ENCODE measurements at regions not wholly inside any gene's neighbourhood (a gene's known extent, or its start where the extent isn't known, plus 50 kb on each side); places are given as distances from the start of the nearest gene placed in this dataset.

DNA sequence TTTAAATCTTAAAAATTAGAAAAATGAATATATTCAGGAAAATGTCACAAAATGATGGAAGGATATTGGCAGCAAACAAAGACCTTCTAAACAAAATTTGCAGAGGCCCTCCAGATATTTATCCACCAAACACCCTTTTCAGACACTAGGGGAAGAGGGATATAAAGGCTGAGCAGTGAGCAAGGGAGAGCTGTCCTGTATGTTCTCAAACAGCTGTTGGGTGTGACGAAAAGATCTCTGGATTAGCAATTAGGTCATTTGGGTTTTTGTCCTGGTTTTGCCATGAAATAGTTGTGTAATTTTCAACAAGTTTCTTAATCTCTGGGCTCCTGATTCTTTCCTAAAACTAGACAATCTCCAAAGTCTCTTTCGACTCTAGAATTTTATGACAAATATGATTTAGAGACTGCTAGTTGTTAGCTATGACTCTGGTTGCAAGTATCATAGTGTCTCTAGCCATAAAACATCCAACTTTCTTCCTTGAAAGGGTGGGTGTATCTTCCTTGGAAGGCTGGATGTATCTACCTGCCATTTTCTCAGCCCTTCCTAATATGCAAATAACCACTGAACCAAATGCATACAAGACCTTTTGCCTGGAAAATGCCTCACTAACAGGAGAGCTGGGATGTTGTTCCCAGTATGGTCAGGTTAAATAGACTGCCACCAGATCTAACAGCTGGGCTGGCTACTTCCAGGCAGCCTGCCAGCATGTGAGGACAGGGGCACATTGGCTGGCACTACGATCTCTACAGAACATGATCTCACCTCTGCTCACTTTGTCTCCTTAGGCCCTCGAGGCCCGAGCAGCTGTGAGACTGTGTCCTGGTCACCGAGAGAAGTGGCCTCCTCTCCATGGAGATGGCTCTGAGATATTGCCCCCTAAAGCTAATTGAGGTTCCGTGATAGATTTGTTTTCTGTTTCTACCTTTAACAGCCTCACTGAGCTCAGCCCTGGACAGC is 225.5 kb upstream of the JADE1 start (continued):
- TF ChIP-seq FOS (IDR thresholded peaks at IDR 0.05; ENCODE audit: low read depth, low read length) = no peak

DNA sequence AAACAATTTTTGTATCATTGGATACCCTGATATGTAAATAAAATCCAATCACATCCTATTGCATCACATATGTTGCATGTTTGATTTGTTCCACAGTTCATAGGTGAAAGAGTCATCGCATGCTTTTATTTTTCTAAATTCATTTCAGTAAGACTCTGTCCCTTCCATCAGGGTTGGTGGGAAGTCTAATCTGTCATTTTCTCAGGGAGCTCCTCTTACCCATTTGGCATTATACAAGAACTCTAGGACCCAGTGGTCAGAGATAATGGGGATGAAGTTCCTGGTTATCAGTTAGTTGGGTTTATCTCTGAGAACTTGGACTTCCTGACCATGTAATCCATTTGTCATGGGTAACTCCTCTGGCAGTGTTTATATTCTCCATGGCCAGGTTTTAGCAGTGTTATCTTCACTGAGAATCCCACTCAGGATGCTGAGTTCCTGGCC is 227.1 kb upstream of the JADE1 start:
- Histone ChIP-seq H3K4ac (ENCODE audit: low read depth, low read length) (no peak overlapping the region), H3K79me1 (ENCODE audit: low read depth in 1 of 2, low read length in 2 of 2) (no peaks in the 10 kb centered on the region), H3K36me3 (ENCODE audit: control insufficient read depth, insufficient read depth, low read length) (no peaks in the 10 kb centered on the region), H4K8ac (ENCODE audit: low read depth in 2 of 2, low read length in 2 of 2) (no peak overlapping the region), H3K27ac (ENCODE audit: insufficient read depth, low read length) (no peak overlapping the region), H3K4me3 (ENCODE audit: insufficient read depth, low read depth, low read length) (no peak overlapping the region), H3K27me3 (ENCODE audit: control insufficient read depth, insufficient read depth, low read length) (no peaks in the 10 kb centered on the region), H4K20me1 (ENCODE audit: insufficient read depth, low read length) (no peaks in the 10 kb centered on the region), H2BK120ac (ENCODE audit: low read depth, low read length) (no peak overlapping the region), H3K9me1 (ENCODE audit: insufficient read depth, low read length) (no peaks in the 10 kb centered on the region), H3K4me2 (ENCODE audit: low read depth, low read length) (no peak overlapping the region), H2AK5ac (ENCODE audit: low read depth, low read length) (no peak overlapping the region), H3K18ac (ENCODE audit: low read depth, low read length) (no peak overlapping the region), H2BK20ac (ENCODE audit: low read depth, low read length) (0 out of 2 replicates have a peak overlapping the region, but pooled peaks have one; percentile 9), H3K56ac (ENCODE audit: extremely low read depth, insufficient read depth, low read length) (no peak overlapping the region), H3K4me1 (ENCODE audit: control insufficient read depth, insufficient read depth, low read length) (no peaks in the 10 kb centered on the region), H2AK9ac (replicated peaks; ENCODE audit: low read depth, low read length, poor library complexity) (no peak overlapping the region), H3K23ac (ENCODE audit: low read depth, low read length) (no peak overlapping the region), H3K9ac (ENCODE audit: low read depth, low read length) (no peak overlapping the region), H4K91ac (ENCODE audit: insufficient read depth, low read depth, low read length) (0 out of 2 replicates have a peak overlapping the region, but pooled peaks have one; percentile 0), H2AFZ (replicated peaks; ENCODE audit: low read length, poor library complexity) (no peak overlapping the region), H3K9me3 (ENCODE audit: control insufficient read depth, insufficient read depth, low read length) (no peaks in the 10 kb centered on the region), H4K5ac (ENCODE audit: low read depth, low read length) (no peak overlapping the region), H2BK15ac (ENCODE audit: low read depth, low read length) (no peak overlapping the region), H2BK5ac (ENCODE audit: low read depth, low read length, poor library complexity, severe bottlenecking) (no peak overlapping the region), H3K14ac (replicated peaks; ENCODE audit: low read depth, low read length) (no peak overlapping the region)
- BruUV-seq (replicated peaks) = no TSS peak
- dilution Hi-C loops (cut with HindIII; ENCODE audit: low sequenced_read_pairs, unreplicated experiment) (no loop called here), intact Hi-C loops (cut with micrococcal nuclease) (no loop called here), in situ Hi-C loops (cut with MboI; ENCODE audit: low sequenced_read_pairs) (no loop called here)
- ATAC-seq (ENCODE audit: low read depth) (no peak), DNase-seq (peak; percentile 24)
- ChIA-PET CTCF (interaction anchor here (0.5 kb wide), 1 partner anchor 202 kb away, joined by 3 read pairs; no protein-coding TSS in a partner anchor), POLR2A (ENCODE audit: unreplicated experiment) (no interaction called here)
- no CpG with 5 or more reads among the region's 1 CpG for WGBS, 2 experiments (ENCODE audit: extremely low coverage in 2 of 2, insufficient read length in 1 of 2)
- TF ChIP-seq POLR2A (IDR thresholded peaks at IDR 0.05; ENCODE audit: low read depth, low read length) (no peak), CEBPB (IDR thresholded peaks at IDR 0.05; ENCODE audit: low read depth, low read length) (peak; percentile 75)
- TF ChIP-seq, protein P1, sequence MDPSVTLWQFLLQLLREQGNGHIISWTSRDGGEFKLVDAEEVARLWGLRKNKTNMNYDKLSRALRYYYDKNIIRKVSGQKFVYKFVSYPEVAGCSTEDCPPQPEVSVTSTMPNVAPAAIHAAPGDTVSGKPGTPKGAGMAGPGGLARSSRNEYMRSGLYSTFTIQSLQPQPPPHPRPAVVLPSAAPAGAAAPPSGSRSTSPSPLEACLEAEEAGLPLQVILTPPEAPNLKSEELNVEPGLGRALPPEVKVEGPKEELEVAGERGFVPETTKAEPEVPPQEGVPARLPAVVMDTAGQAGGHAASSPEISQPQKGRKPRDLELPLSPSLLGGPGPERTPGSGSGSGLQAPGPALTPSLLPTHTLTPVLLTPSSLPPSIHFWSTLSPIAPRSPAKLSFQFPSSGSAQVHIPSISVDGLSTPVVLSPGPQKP (IDR thresholded peaks at IDR 0.05; ENCODE audit: borderline replicate concordance, low read depth, low read length) = no peak

Measured in IMR-90 (cell line).